ENCODE measurements at regions not wholly inside any gene's neighbourhood (a gene's known extent, or its start where the extent isn't known, plus 50 kb on each side); places are given as distances from the start of the nearest gene placed in this dataset.

GRCh38 chr5:159777049-159777660 lies 139.1 kb upstream of the ADRA1B start:
- no peak overlapping the region for H3K4me3 ChIP-seq (ENCODE audit: low read depth in 1 of 2, low read length in 2 of 2)
- no peaks in the 10 kb centered on the region for H3K9me3 ChIP-seq (ENCODE audit: insufficient read depth, low read length, severe bottlenecking)
- H3K27me3 ChIP-seq (ENCODE audit: insufficient read depth, low read length, poor library complexity), result no peaks in the 10 kb centered on the region
- no peaks in the 10 kb centered on the region for H3K79me2 ChIP-seq (ENCODE audit: insufficient read depth, low read length)
- no peak overlapping the region for H3K9ac ChIP-seq (ENCODE audit: low read depth, low read length)
- DNase-seq, result no peak
- peaks cover 22% of the 10 kb centered on the region for H3K4me1 ChIP-seq (ENCODE audit: insufficient read depth, low read length)
- no peak for ATAC-seq (ENCODE audit: insufficient read depth, low read depth)
- no peak for TF ChIP-seq EZH2 (IDR thresholded peaks at IDR 0.05; ENCODE audit: borderline replicate concordance, low read depth, low read length, severe bottlenecking)
- no peak for TF ChIP-seq CTCF (IDR thresholded peaks at IDR 0.05; ENCODE audit: borderline replicate concordance, extremely low read depth, low read length, poor library complexity, severe bottlenecking)
- no peak overlapping the region for H2AFZ ChIP-seq (ENCODE audit: low read depth, low read length)
- H3K4me2 ChIP-seq (ENCODE audit: insufficient read depth, low read length), result no peak overlapping the region
- no peaks in the 10 kb centered on the region for H3K36me3 ChIP-seq (ENCODE audit: insufficient read depth, low read length)
- H3K27ac ChIP-seq (ENCODE audit: low read length), result no peak overlapping the region
- no peaks in the 10 kb centered on the region for H4K20me1 ChIP-seq (ENCODE audit: insufficient read depth, low read length)

- no peaks in the 10 kb centered on the region for H3K79me2 ChIP-seq (ENCODE audit: insufficient read depth, low read length)
- no peak overlapping the region for H3K4me3 ChIP-seq (ENCODE audit: low read depth in 1 of 2, low read length in 2 of 2)
- H3K9ac ChIP-seq (ENCODE audit: low read depth, low read length), result no peak overlapping the region
- no peak overlapping the region for H2AFZ ChIP-seq (ENCODE audit: low read depth, low read length)
- no peak overlapping the region for H3K4me2 ChIP-seq (ENCODE audit: insufficient read depth, low read length)
- no peak for TF ChIP-seq EZH2 (IDR thresholded peaks at IDR 0.05; ENCODE audit: borderline replicate concordance, low read depth, low read length, severe bottlenecking)
- no peak for TF ChIP-seq CTCF (IDR thresholded peaks at IDR 0.05; ENCODE audit: borderline replicate concordance, extremely low read depth, low read length, poor library complexity, severe bottlenecking)
- DNase-seq (no peak), ATAC-seq (ENCODE audit: insufficient read depth, low read depth) (no peak)
- H3K9me3 ChIP-seq (ENCODE audit: insufficient read depth, low read length, severe bottlenecking), result no peaks in the 10 kb centered on the region
- H4K20me1 ChIP-seq (ENCODE audit: insufficient read depth, low read length), result no peaks in the 10 kb centered on the region
- H3K27ac ChIP-seq (ENCODE audit: low read length), result no peak overlapping the region
- H3K27me3 ChIP-seq (ENCODE audit: insufficient read depth, low read length, poor library complexity), result no peaks in the 10 kb centered on the region
- H3K36me3 ChIP-seq (ENCODE audit: insufficient read depth, low read length), result no peaks in the 10 kb centered on the region
- no peaks in the 10 kb centered on the region for H3K4me1 ChIP-seq (ENCODE audit: insufficient read depth, low read length)
Measured at GRCh38 chr5:159779481-159779880, 136.8 kb upstream of the ADRA1B start.

GRCh38 chr5:159780246-159780645 lies 136.0 kb upstream of the ADRA1B start:
- TF ChIP-seq EZH2 (IDR thresholded peaks at IDR 0.05; ENCODE audit: borderline replicate concordance, low read depth, low read length, severe bottlenecking), result no peak
- TF ChIP-seq CTCF (IDR thresholded peaks at IDR 0.05; ENCODE audit: borderline replicate concordance, extremely low read depth, low read length, poor library complexity, severe bottlenecking), result no peak
- DNase-seq, result no peak
- H3K36me3 ChIP-seq (ENCODE audit: insufficient read depth, low read length), result no peaks in the 10 kb centered on the region
- H4K20me1 ChIP-seq (ENCODE audit: insufficient read depth, low read length), result no peaks in the 10 kb centered on the region
- H3K4me2 ChIP-seq (ENCODE audit: insufficient read depth, low read length), result no peak overlapping the region
- no peak overlapping the region for H3K9ac ChIP-seq (ENCODE audit: low read depth, low read length)
- H3K4me1 ChIP-seq (ENCODE audit: insufficient read depth, low read length), result no peaks in the 10 kb centered on the region
- no peak for ATAC-seq (ENCODE audit: insufficient read depth, low read depth)
- H3K27me3 ChIP-seq (ENCODE audit: insufficient read depth, low read length, poor library complexity), result no peaks in the 10 kb centered on the region
- no peak overlapping the region for H2AFZ ChIP-seq (ENCODE audit: low read depth, low read length)
- H3K4me3 ChIP-seq (ENCODE audit: low read depth in 1 of 2, low read length in 2 of 2), result no peak overlapping the region
- H3K9me3 ChIP-seq (ENCODE audit: insufficient read depth, low read length, severe bottlenecking), result no peaks in the 10 kb centered on the region
- H3K79me2 ChIP-seq (ENCODE audit: insufficient read depth, low read length), result no peaks in the 10 kb centered on the region
- no peak overlapping the region for H3K27ac ChIP-seq (ENCODE audit: low read length)
